PC-3 (cell line): ENCODE measurements at regions not wholly inside any gene's neighbourhood (a gene's known extent, or its start where the extent isn't known, plus 50 kb on each side); places are given as distances from the start of the nearest gene placed in this dataset.

Source experiments
- EZH2 ChIP-seq: fragments of 300-600 bp; sonication (generic); IDR thresholded peaks from one replicate; pipeline ENCODE4 v1.6.1; 2017; ENCODE audit warnings: antibody characterized with exemption, mild to moderate bottlenecking, low read length; ENCODE audit not compliant: unreplicated experiment
- EZH2phosphoT487 ChIP-seq: fragments of 300-600 bp; sonication (generic); IDR thresholded peaks from 2 replicates; pipeline ENCODE4 v1.6.1; 2018; ENCODE audit warnings: mild to moderate bottlenecking, antibody characterized with exemption, low read length, borderline replicate concordance
- TF ChIP-seq, protein P1 (sequence below): fragments of 300-600 bp; sonication (generic); conservative IDR thresholded peaks from 2 replicates; pipeline ENCODE4 v1.5.1; 2017; ENCODE audit warnings: antibody characterized with exemption, low read depth, mild to moderate bottlenecking, low read length

DNA sequence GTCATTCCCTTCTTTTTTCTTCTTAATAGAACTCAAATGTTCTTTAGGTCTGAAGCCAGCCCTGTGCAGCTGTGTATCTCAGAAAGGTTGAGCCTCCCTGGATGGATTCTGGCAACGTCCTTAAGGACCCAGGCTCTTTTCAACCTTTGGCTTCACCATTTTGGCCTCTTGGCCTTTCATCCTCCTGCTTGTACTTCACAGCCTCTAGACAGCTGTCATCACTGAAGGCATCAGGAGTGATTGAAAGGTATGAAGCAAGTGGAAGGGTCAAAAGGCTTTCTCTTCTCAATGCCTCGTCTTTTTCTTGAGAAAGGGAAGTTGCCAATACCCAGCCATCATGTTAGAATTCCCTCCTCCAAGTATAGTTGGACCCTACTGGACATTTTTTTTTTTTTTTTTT lies 81.2 kb upstream of the RANBP3L start:
- TF ChIP-seq, protein P1, sequence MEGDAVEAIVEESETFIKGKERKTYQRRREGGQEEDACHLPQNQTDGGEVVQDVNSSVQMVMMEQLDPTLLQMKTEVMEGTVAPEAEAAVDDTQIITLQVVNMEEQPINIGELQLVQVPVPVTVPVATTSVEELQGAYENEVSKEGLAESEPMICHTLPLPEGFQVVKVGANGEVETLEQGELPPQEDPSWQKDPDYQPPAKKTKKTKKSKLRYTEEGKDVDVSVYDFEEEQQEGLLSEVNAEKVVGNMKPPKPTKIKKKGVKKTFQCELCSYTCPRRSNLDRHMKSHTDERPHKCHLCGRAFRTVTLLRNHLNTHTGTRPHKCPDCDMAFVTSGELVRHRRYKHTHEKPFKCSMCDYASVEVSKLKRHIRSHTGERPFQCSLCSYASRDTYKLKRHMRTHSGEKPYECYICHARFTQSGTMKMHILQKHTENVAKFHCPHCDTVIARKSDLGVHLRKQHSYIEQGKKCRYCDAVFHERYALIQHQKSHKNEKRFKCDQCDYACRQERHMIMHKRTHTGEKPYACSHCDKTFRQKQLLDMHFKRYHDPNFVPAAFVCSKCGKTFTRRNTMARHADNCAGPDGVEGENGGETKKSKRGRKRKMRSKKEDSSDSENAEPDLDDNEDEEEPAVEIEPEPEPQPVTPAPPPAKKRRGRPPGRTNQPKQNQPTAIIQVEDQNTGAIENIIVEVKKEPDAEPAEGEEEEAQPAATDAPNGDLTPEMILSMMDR = no peak
- TF ChIP-seq EZH2 (no peak), EZH2phosphoT487 (no peak)
